ENCODE measurements at regions not wholly inside any gene's neighbourhood (a gene's known extent, or its start where the extent isn't known, plus 50 kb on each side); places are given as distances from the start of the nearest gene placed in this dataset.

GRCh38 chr3:72229952-72230351 is 445.0 kb upstream of the PROK2 start:
- TF ChIP-seq CTCF (IDR thresholded peaks at IDR 0.05): no peak
- no peak for TF ChIP-seq POLR2A (IDR thresholded peaks at IDR 0.05; ENCODE audit: low read depth)
- no peak for TF ChIP-seq POLR2AphosphoS5 (IDR thresholded peaks at IDR 0.05)

All from esophagus muscularis mucosa (tissue), 3 donors.